ENCODE measurements at regions not wholly inside any gene's neighbourhood (a gene's known extent, or its start where the extent isn't known, plus 50 kb on each side); places are given as distances from the start of the nearest gene placed in this dataset.
"Not testable (repeated sequence)": the region's sequence is repeated elsewhere in the genome, so short reads cannot be mapped to it uniquely, and the experiment has no call there.

DNA sequence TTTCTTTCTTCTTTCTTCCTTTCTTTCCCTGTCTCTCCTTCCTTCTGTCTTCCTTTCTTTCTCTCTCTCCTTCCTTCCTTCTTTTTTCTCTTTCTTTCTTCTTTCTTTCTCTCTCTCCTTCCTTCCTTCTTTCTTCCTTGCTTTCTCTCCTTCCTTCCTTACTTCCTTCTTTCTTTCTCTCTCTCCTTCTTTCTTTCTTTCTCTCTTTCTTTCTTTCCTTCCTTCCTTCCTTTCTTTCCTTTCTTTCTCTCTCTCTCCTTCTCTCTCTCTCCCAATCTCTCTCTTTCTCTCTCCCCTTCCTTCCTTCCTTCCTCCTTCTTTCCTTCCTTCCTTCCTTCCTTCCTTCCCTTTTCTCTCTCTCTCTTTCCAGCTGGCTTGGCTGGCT, 2806.6 kb downstream of the RPIA start:
- not testable (repeated sequence) for DNase-seq

DNA sequence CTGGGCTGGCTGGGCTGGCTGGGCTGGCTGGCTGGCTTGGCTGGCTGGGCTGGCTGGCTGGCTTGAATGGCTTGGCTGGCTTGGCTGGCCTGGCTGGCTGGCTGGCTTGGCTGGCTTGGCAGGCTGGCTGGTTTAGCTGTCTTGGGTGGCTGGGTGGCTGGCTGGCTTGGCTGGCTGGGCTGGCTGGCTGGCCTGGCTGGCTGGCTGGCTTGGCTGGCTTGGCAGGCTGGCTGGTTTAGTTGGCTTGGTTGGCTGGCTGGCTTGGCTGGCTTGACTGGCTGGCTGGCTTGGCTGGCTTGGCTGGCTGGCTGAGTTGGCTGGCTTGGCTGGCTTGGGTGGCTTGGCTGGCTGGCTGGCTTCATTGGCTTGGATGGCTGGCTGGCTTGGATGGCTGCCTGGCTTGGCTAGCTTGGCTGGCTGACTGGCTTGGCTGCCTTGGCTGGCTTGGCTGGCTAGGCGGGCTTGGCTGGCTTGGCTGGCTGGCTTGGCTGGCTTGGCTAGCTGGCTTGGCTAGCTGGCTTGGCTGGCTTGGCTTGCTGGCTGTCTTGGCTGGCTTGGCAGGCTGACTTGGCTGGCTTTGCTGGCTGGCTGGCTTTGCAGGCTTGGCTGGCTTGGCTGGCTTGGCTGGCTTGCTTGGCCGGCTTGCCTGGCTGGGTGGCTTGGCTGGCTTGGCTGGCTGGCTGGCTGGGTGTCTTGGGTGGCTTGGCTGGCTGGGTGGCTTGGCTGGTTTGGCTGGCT, 2807.2 kb downstream of the RPIA start:
- DNase-seq = not testable (repeated sequence)

DNA sequence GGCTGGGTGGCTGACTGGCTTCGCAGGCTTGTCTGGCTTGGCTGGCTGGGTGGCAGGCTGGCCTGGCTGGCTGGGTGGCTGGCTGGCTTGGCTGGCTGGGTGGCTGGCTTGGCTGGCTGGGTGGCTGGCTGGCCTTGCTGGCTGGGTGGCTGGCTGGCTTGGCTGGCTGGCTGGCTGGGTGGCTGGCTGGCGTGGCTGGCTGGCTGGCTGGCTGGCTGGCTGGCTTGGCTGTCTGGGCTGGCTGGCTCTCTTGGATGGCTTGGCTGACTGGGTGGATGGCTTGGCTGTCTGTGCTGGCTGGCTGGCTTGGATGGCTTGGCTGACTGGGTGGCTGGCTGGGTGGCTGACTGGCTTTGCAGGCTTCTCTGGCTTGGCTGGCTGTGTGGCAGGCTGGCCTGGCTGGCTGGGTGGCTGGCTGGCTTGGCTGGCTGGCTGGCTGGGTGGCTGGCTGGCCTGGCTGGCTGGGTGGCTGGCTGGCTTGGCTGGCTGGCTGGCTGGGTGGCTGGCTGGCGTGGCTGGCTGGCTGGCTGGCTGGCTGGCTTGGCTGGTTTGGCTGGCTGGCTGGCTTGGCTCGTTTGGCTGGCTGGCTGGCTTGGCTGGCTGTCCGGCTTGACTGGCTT, 2808.1 kb downstream of the RPIA start:
- DNase-seq = not testable (repeated sequence)

DNA sequence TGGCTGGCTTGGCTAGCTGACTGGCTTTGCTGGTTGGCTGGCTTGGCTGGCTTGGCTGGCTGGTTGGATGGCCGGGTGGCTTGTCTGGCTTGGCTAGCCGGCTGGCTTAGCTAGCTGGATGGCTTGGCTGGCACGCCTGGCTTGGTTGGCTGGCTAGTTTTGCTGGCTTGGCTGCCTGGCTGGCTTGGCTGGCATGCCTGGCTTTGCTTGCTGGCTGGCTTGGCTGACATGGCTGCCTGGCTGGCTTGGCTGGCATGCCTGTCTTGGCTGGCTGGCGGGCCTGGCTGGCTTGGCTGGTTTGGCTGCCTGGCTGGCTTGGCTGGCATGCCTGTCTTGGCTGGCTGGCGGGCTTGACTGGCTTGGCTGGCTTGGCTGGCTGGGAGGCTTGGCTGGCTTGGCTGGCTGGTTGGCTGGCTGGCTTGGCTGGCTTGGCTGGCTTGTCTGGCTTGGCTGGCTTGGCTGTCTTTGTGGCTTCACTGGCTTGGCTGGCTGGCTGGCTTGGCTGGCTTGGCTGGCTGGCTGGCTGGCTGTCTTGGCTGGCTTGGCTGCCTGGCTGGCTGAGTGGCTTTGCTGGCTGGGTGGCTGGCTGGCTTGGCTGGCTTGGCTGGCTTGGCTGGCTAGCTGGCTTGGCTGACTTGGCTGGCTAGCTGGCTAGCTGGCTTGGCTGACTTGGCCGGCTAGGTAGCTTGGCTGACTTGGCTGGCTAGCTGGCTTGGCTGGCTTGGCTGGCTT, 2808.9 kb downstream of the RPIA start:
- DNase-seq = not testable (repeated sequence)

DNA sequence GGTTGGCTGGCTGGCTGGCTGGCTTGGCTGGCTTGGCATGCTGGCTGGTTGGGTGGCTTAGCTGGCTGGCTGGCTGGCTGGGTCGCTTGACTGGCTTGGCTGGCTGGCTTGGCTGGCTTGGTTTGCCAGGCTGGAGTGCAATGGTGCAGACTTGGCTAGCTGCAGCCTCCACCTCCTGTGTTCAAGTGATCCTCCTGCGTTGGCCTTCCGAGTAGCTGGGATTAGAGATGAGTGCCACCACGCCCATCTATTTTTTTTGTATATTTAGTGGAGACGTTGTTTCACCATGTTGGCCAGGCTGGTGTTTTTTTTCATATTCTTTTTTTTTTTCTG, 2809.5 kb downstream of the RPIA start:
- not testable (repeated sequence) for DNase-seq

DNA sequence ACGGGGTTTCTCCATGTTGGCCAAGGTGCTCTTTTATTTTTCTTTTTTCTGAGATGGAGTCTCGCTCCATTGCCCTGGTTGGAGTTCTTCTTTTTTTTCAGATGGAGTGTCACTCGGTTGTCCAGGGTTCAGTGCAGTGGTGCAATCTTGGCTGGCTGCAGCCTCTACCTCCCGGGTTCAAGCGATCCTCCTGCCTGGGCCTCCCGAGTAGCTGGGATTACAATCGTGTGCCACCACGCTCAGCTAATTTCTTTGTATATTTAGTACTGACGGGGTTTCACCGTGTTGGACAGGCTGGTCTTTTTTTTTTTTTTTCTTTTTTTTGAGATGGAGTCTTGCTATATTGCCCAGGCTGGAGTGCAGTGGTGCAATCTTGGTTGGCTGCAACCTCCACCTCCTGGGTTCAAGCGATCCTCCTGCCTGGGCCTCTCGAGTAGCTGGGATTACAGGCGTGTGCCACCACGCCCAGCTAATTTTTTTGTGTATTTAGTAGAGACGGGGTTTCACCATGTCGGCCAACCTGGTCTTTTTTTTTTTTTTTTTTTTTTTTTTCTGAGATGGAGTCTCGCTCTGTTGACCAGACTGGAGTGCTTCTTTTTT, 2810.1 kb downstream of the RPIA start:
- not testable (repeated sequence) for DNase-seq

DNA sequence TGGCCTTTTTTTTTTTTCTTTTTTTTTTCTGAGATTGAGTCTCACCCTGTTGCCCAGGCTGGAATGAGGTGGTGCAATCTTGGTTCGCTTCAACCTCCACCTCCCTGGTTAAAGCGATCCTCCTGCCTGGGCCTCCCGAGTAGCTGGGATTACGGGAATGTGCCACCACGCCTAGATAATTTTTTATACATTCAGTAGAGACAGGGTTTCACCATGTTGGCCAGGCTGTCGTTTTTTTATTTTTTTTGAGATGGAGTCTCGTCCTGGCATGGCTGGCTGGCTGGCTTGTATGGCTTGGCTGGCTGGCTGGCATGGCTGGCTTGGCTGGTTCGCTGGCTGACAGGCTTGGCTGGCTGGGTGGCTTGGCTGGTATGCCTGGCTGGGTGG, 2812.1 kb downstream of the RPIA start:
- not testable (repeated sequence) for DNase-seq

DNA sequence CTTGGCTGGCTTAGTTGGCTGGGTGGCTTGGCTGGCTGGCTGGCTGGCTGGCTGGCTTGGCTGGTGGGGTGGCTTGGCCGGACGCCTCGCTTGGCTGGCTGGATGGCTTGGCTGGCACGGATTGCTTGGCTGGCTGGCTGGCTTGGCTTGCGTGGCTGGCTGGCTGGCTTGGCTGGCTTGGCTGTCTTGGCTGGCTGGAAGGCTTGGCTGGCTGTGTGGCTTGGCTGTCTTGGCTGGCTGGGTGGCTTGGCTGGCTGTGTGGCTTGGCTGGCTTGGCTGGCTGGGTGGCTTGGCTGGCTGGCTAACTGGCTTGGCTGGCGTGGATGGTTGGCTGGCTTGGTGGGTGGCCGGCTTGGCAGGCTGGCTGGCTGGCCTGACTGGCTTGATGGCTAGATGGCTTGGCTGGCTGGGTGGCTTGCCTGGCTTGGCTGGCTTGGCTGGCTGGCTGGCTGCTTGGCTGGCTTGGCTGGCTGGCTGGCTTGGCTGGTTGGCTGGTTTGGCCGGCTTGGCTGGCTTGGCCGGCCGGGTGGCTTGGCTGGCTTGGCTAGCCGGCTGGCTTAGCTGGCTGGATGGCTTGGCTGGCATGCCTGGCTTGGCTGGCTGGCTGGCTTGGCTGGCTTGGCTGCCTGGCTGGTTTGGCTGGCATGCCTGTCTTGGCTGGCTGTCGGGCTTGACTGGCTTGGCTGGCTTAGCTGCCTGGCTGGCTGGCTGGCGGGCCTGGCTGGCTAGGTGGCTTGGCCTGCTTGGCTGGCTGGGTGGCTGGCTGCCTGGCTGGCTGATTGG, 2812.7 kb downstream of the RPIA start:
- not testable (repeated sequence) for DNase-seq

DNA sequence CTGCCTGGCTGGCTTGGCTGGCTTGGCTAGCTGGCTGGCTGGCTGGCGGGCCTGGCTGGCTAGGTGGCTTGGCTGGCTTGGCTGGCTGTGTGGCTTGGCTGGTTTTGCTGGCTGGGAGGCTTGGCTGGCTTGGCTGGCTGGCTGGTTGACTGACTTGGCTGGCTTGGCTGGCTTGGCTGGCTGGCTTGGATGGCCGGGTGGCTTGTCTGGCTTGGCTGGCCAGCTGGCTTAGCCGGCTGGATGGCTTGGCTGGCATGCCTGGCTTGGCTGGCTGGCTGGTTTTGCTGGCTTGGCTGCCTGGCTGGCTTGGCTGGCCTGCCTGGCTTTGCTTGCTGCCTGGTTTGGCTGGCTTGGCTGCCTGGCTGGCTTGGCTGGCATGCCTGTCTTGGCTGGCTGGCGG, 2817.3 kb downstream of the RPIA start:
- not testable (repeated sequence) for DNase-seq

DNA sequence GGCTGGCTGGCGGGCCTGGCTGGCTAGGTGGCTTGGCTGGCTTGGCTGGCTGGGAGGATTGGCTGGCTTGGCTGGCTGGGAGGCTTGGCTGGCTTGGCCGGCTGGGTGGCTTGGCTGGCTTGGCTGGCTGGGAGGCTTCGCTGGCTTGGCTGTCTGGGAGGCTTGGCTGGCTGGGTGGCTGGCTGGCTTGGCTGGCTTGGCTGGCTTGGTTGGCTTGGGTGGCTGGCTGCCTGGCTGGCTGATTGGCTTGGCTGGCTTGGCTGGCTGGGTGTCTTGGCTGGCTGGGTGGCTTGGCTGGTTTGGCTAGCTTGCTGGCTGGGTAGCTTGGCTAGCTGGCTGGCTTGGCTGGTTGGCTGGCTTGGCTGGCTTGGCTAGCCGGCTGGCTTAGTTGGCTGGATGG, 2817.8 kb downstream of the RPIA start:
- not testable (repeated sequence) for DNase-seq

DNA sequence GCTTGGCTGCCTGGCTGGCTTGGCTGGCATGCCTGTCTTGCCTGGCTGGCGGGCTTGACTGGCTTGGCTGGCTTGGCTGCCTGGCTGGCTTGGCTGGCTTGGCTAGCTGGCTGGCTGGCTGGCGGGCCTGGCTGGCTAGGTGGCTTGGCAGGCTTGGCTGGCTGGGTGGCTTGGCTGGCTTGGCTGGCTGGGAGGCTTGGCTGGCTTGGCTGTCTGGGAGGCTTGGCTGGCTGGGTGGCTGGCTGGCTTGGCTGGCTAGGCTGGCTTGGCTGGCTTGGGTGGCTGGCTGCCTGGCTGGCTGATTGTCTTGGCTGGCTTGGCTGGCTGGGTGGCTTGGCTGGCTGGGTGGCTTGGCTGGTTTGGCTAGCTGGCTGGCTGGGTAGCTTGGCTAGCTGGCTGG, 2819.7 kb downstream of the RPIA start:
- not testable (repeated sequence) for DNase-seq

DNA sequence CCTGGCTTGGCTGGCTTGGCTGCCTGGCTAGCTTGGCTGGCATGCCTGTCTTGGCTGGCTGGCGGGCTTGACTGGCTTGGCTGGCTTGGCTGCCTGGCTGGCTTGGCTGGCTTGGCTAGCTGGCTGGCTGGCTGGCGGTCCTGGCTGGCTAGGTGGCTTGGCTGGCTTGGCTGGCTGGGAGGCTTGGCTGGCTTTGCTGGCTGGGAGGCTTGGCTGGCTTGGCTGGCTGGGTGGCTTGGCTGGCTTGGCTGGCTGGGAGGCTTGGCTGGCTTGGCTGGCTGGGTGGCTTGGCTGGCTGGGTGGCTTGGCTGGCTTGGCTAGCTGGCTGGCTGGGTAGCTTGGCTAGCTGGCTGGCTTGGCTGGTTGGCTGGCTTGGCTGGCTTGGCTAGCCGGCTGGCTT, 2824.5 kb downstream of the RPIA start:
- DNase-seq = not testable (repeated sequence)

DNA sequence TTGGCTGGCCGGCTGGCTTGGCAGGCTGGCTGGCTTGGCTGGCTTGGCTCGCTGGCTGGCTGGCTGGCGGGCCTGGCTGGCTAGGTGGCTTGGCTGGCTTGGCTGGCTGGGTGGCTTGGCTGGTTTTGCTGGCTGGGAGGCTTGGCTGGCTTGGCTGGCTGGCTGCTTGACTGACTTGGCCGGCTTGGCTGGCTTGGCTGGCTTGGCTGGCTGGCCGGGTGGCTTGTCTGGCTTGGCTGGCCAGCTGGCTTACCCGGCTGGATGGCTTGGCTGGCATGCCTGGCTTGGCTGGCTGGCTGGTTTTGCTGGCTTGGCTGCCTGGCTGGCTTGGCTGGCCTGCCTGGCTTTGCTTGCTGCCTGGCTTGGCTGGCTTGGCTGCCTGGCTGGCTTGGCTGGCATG, 2825.2 kb downstream of the RPIA start:
- DNase-seq = not testable (repeated sequence)

DNA sequence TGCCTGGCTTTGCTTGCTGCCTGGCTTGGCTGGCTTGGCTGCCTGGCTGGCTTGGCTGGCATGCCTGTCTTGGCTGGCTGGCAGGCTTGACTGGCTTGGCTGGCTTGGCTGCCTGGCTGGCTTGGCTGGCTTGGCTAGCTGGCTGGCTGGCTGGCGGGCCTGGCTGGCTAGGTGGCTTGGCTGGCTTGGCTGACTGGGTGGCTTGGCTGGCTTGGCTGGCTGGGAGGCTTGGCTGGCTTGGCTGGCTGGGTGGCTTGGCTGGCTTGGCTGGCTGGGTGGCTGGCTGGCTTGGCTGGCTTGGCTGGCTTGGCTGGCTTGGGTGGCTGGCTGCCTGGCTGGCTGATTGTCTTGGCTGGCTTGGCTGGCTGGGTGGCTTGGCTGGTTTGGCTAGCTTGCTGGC, 2826.4 kb downstream of the RPIA start:
- DNase-seq = not testable (repeated sequence)

DNA sequence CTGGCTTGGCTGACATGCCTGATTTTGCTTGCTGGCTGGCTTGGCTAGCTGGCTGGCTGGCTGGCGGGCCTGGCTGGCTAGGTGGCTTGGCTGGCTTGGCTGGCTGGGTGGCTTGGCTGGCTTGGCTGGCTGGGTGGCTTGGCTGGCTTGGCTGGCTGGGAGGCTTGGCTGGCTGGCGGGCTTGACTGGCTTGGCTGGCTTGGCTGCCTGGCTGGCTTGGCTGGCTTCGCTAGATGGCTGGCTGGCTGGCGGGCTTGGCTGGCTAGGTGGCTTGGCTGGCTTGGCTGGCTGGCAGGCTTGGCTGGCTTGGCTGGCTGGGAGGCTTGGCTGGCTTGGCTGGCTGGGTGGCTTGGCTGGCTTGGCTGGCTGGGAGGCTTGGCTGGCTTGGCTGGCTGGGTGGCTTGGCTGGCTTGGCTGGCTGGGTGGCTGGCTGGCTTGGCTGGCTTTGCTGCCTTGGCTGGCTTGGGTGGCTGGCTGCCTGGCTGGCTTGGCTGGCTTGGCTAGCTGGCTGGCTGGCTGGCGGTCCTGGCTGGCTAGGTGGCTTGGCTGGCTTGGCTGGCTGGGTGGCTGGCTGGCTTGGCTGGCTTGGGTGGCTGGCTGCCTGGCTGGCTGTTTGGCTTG, 2827.0 kb downstream of the RPIA start:
- DNase-seq = not testable (repeated sequence)

DNA sequence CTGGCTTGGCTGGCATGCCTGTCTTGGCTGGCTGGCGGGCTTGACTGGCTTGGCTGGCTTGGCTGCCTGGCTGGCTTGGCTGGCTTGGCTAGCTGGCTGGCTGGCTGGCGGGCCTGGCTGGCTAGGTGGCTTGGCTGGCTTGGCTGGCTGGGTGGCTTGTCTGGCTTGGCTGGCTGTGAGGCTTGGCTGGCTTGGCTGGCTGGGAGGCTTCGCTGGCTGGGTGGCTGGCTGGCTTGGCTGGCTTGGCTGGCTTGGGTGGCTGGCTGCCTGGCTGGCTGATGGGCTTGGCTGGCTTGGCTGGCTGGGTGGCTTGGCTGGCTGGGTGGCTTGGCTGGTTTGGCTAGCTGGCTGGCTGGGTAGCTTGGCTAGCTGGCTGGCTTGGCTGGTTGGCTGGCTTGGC, 2827.9 kb downstream of the RPIA start:
- not testable (repeated sequence) for DNase-seq

DNA sequence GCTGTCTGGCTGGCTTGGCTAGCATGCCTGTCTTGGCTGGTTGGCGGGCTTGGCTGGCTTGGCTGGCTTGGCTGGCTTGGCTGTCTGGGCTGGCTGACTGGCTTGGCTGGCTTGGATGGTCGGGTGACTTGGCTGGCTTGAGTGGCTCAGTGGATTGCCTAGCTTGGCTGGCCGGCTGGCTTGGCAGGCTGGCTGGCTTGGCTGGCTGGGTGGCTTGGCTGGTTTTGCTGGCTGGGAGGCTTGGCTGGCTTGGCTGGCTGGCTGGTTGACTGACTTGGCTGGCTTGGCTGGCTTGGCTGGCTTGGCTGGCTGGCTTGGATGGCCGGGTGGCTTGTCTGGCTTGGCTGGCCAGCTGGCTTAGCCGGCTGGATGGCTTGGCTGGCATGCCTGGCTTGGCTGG, 2828.4 kb downstream of the RPIA start:
- not testable (repeated sequence) for DNase-seq

DNA sequence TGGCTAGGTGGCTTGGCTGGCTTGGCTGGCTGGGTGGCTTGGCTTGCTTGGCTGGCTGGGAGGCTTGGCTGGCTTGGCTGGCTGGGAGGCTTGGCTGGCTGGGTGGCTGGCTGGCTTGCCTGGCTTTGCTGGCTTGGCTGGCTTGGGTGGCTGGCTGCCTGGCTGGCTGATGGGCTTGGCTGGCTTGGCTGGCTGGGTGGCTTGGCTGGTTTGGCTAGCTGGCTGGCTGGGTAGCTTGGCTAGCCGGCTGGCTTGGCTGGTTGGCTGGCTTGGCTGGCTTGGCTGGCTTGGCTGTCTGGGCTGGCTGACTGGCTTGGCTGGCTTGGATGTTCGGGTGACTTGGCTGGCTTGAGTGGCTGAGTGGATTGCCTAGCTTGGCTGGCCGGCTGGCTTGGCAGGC, 2829.1 kb downstream of the RPIA start:
- DNase-seq = not testable (repeated sequence)

DNA sequence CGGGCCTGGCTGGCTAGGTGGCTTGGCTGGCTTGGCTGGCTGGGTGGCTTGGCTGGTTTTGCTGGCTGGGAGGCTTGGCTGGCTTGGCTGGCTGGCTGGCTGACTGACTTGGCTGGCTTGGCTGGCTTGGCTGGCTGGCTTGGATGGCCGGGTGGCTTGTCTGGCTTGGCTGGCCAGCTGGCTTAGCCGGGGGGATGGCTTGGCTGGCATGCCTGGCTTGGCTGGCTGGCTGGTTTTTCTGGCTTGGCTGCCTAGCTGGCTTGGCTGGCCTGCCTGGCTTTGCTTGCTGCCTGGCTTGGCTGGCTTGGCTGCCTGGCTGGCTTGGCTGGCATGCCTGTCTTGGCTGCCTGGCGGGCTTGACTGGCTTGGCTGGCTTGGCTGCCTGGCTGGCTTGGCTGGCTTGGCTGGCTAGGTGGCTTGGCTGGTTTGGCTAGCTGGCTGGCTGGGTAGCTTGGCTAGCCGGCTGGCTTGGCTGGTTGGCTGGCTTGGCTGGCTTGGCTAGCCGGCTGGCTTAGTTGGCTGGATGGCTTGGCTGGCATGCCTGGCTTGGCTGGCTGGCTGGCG, 2829.6 kb downstream of the RPIA start:
- DNase-seq = not testable (repeated sequence)

DNA sequence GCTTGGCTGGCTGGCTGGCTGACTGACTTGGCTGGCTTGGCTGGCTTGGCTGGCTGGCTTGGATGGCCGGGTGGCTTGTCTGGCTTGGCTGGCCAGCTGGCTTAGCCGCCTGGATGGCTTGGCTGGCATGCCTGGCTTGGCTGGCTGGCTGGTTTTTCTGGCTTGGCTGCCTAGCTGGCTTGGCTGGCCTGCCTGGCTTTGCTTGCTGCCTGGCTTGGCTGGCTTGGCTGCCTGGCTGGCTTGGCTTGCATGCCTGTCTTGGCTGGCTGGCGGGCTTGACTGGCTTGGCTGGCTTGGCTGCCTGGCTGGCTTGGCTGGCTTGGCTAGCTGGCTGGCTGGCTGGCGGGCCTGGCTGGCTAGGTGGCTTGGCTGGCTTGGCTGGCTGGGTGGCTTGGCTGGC, 2830.5 kb downstream of the RPIA start:
- not testable (repeated sequence) for DNase-seq

DNA sequence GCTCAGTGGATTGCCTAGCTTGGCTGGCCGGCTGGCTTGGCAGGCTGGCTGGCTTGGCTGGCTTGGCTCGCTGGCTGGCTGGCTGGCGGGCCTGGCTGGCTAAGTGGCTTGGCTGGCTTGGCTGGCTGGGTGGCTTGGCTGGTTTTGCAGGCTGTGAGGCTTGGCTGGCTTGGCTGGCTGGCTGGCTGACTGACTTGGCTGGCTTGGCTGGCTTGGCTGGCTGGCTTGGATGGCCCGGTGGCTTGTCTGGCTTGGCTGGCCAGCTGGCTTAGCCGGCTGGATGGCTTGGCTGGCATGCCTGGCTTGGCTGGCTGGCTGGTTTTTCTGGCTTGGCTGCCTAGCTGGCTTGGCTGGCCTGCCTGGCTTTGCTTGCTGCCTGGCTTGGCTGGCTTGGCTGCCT, 2831.4 kb downstream of the RPIA start:
- not testable (repeated sequence) for DNase-seq

DNA sequence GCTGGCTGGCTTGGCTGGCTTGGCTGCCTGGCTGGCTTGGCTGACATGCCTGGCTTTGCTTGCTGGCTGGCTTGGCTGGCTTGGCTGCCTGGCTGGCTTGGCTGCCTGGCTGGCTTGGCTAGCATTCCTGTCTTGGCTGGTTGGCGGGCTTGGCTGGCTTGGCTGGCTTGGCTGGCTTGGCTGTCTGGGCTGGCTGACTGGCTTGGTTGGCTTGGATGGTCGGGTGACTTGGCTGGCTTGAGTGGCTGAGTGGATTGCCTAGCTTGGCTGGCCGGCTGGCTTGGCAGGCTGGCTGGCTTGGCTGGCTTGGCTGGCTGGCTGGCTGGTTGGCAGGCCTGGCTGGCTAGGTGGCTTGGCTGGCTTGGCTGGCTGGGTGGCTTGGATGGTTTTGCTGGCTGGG, 2832.3 kb downstream of the RPIA start:
- DNase-seq = not testable (repeated sequence)

Data from activated CD4-positive, alpha-beta T cell treated with anti-CD3 and anti-CD28 coated beads, Interleukin-2, amount 50 U/mL, for 4 hours (primary cell).